Endothelial cell of umbilical vein (primary cell): ENCODE measurements at regions not wholly inside any gene's neighbourhood (a gene's known extent, or its start where the extent isn't known, plus 50 kb on each side); places are given as distances from the start of the nearest gene placed in this dataset.

Source experiments
- BruUV-seq: library from RNA; stranded (reverse); fragments of 400-500 nt; replicated peaks from 2 replicates; lab custom pipeline; 2021; lab: Mats Ljungman, UMichigan
- CTCF ChIA-PET: fragments of 300-600, 350-600 bp; sonication (Branson Sonifier 250); formaldehyde crosslinking; loops from one replicate; lab custom pipeline; 2021; ENCODE audit warnings: antibody characterized with exemption, inconsistent platforms; lab: Charles Lee
- POLR2A ChIA-PET: fragments of 300-600, 350-600 bp; sonication (Branson Sonifier 250); formaldehyde crosslinking; loops from one replicate; lab custom pipeline; 2021; ENCODE audit warnings: antibody characterized with exemption, inconsistent platforms; lab: Charles Lee
- DNase-seq: peaks from one replicate; pipeline ENCODE4 v3.0.0-alpha.2; 2011; ENCODE audit warnings: low read depth, low spot score
- FAIRE-seq: peaks from 2 replicates; lab custom pipeline; 2011; peaks lifted over from hg19 to GRCh38; lab: Jason Lieb, UNC
- H2AFZ ChIP-seq: 2 replicates; pipeline ENCODE4 v1.6.0; 2012; ENCODE audit warnings: low read depth, low read length, control low read depth, inconsistent platforms
- H3K27ac ChIP-seq: 2 replicates; pipeline ENCODE4 v1.5.1; 2011; ENCODE audit warnings: low read depth, mild to moderate bottlenecking, control low read depth, low read length, moderate library complexity; ENCODE audit not compliant: insufficient read depth
- H3K27me3 ChIP-seq, 2 experiments: 2 replicates each; pipeline versions ENCODE4 v1.6.0 to v1.6.1; 2011; ENCODE audit warnings: low read length in 2 of 2, mixed read lengths in 1 of 2; ENCODE audit not compliant: control insufficient read depth in 2 of 2, insufficient read depth in 2 of 2
- H3K36me3 ChIP-seq, 2 experiments: 2 replicates in 1 of 2; 3 replicates in 1 of 2; pipeline ENCODE4 v1.5.1; 2011; ENCODE audit warnings: low read length in 2 of 2, mild to moderate bottlenecking in 1 of 2, moderate library complexity in 1 of 2; ENCODE audit not compliant: control insufficient read depth in 2 of 2, insufficient read depth in 2 of 2; ENCODE audit errors: extremely low read depth in 1 of 2
- H3K4me1 ChIP-seq: 3 replicates; pipeline ENCODE4 v1.5.1; 2011; ENCODE audit warnings: mild to moderate bottlenecking, low read length; ENCODE audit not compliant: control insufficient read depth, insufficient read depth; ENCODE audit errors: extremely low read depth
- H3K4me2 ChIP-seq: 2 replicates; pipeline ENCODE4 v1.6.1; 2011; ENCODE audit warnings: low read length, control low read depth, mixed read lengths; ENCODE audit not compliant: insufficient read depth
- H3K4me3 ChIP-seq, 3 experiments: fragments of 200-600 bp in 1 of 3; sonication (generic), shearing (Covaris generic) in 1 of 3; replicated peaks in 1 of 3; 2 replicates each; pipeline ENCODE4 v1.5.1; 2011 to 2016; ENCODE audit warnings: control low read depth in 3 of 3, low read length in 3 of 3, mild to moderate bottlenecking in 2 of 3, inconsistent platforms in 1 of 3, low read depth in 1 of 3, moderate library complexity in 1 of 3; ENCODE audit not compliant: insufficient read depth in 1 of 3
- H3K79me2 ChIP-seq: 2 replicates; pipeline ENCODE4 v1.6.0; 2012; ENCODE audit warnings: low read length, inconsistent platforms; ENCODE audit not compliant: control insufficient read depth, insufficient read depth
- H3K9ac ChIP-seq: replicated peaks from 2 replicates; pipeline ENCODE3; 2011; ENCODE audit warnings: low read length, control low read depth; ENCODE audit not compliant: insufficient read depth; ENCODE audit errors: extremely low read depth
- H3K9me1 ChIP-seq: replicated peaks from 3 replicates; pipeline ENCODE4 v1.6.0; 2011; ENCODE audit warnings: mild to moderate bottlenecking, low read length; ENCODE audit not compliant: control insufficient read depth, insufficient read depth; ENCODE audit errors: extremely low read depth
- H3K9me3 ChIP-seq: replicated peaks from 2 replicates; pipeline ENCODE4 v1.5.1; 2012; ENCODE audit warnings: low read length, inconsistent platforms; ENCODE audit not compliant: control insufficient read depth, insufficient read depth
- H4K20me1 ChIP-seq: replicated peaks from 2 replicates; pipeline ENCODE3; 2011; ENCODE audit warnings: mild to moderate bottlenecking, low read length; ENCODE audit not compliant: control insufficient read depth, insufficient read depth; ENCODE audit errors: extremely low read depth
- CTCF ChIP-seq, 2 donors: IDR thresholded peaks; 1 replicate in 1 of 2; 2 replicates in 1 of 2; pipeline ENCODE4 v1.5.1; 2011; ENCODE audit warnings: low read length in 2 of 2, mild to moderate bottlenecking in 2 of 2, moderate library complexity in 2 of 2, control low read depth in 1 of 2, inconsistent platforms in 1 of 2, low read depth in 1 of 2; ENCODE audit not compliant: insufficient read depth in 1 of 2; ENCODE audit errors: extremely low read depth in 1 of 2
- EZH2 ChIP-seq: IDR thresholded peaks from 2 replicates; pipeline ENCODE4 v1.6.1; 2012; ENCODE audit warnings: borderline replicate concordance, low read depth, mild to moderate bottlenecking, moderate library complexity, low read length, inconsistent platforms; ENCODE audit not compliant: severe bottlenecking
- FOS ChIP-seq: IDR thresholded peaks from 2 replicates; pipeline ENCODE4 v1.6.1; 2011; ENCODE audit warnings: mild to moderate bottlenecking, low read length, moderate library complexity, borderline replicate concordance; ENCODE audit not compliant: insufficient read depth
- JUN ChIP-seq: IDR thresholded peaks from 2 replicates; pipeline ENCODE4 v1.6.1; 2011; ENCODE audit warnings: borderline replicate concordance, low read depth; ENCODE audit not compliant: insufficient read length, insufficient read depth
- MAX ChIP-seq: IDR thresholded peaks from 2 replicates; pipeline ENCODE4 v1.6.1; 2011; ENCODE audit not compliant: insufficient read depth, insufficient read length
- POLR2A ChIP-seq: IDR thresholded peaks from 2 replicates; pipeline ENCODE4 v1.6.1; 2012; ENCODE audit warnings: low read depth, mild to moderate bottlenecking, control low read depth, low read length
- dilution Hi-C: fragments of 300-500 bp; cut with MboI; formaldehyde crosslinking; loops from one replicate; pipeline ENCODE4 v1.15.0; 2019; ENCODE audit warnings: low sequenced_read_pairs; ENCODE audit not compliant: extremely low pct_ligation_motif_present
- intact Hi-C: fragments of 100-400 bp; cut with micrococcal nuclease; formaldehyde crosslinking; loops from one replicate; pipeline ENCODE4 v1.10.0; 2022

- H3K9me3 ChIP-seq, result no peaks in the 10 kb centered on the region
- H3K9me1 ChIP-seq, result no peaks in the 10 kb centered on the region
- no peak overlapping the region for H3K9ac ChIP-seq
- no peak overlapping the region for H3K4me3 ChIP-seq
- no peak overlapping the region for H2AFZ ChIP-seq
- FAIRE-seq, result no peak
- H3K27ac ChIP-seq, result no peak overlapping the region
- no peak for DNase-seq
- dilution Hi-C loops (no loop called here), intact Hi-C loops (no loop called here)
- POLR2A ChIA-PET, result no interaction called here
- BruUV-seq, result no TSS peak
- no peaks in the 10 kb centered on the region for H3K36me3 ChIP-seq
- no peaks in the 10 kb centered on the region for H4K20me1 ChIP-seq
- H3K4me1 ChIP-seq, result no peaks in the 10 kb centered on the region
- H3K79me2 ChIP-seq, result no peaks in the 10 kb centered on the region
- TF ChIP-seq POLR2A (no peak), JUN (peak; percentile 36)
- CTCF ChIA-PET, result no interaction called here
- H3K27me3 ChIP-seq, result no peaks in the 10 kb centered on the region
- no peak overlapping the region for H3K4me2 ChIP-seq
These were observed 482.5 kb upstream of the CDH5 start for GRCh38 chr16:65884018-65884417.

GRCh38 chr16:65878347-65878746 lies 488.1 kb upstream of the CDH5 start:
- Histone ChIP-seq H3K4me3 (no peak overlapping the region), H3K9me3 (no peaks in the 10 kb centered on the region), H3K79me2 (no peaks in the 10 kb centered on the region), H3K27me3 (no peaks in the 10 kb centered on the region), H3K9me1 (no peaks in the 10 kb centered on the region), H3K4me1 (no peaks in the 10 kb centered on the region), H3K27ac (no peak overlapping the region), H4K20me1 (no peaks in the 10 kb centered on the region), H3K9ac (no peak overlapping the region), H2AFZ (no peak overlapping the region), H3K36me3 (no peaks in the 10 kb centered on the region), H3K4me2 (no peak overlapping the region)
- TF ChIP-seq FOS (no peak), MAX (no peak), EZH2 (no peak), CTCF (IDR thresholded peaks at IDR 0.05; ENCODE audit: extremely low read depth in 1 of 2, insufficient read depth in 1 of 2, low read depth in 1 of 2, low read length in 2 of 2) (no peak)
- FAIRE-seq, result no peak
- BruUV-seq, result no TSS peak
- intact Hi-C loops (no loop called here), dilution Hi-C loops (no loop called here)
- no peak for DNase-seq
- ChIA-PET CTCF (no interaction called here), POLR2A (no interaction called here)
